Lung (tissue), 11 donors: ENCODE measurements at regions not wholly inside any gene's neighbourhood (a gene's known extent, or its start where the extent isn't known, plus 50 kb on each side); places are given as distances from the start of the nearest gene placed in this dataset.

ENCODE experiments used
- ATAC-seq: fragments of 200-7000 bp; cut with Tn5 transposase; one replicate; pipeline ENCODE4 v1.9.1; 2020; ENCODE audit warnings: moderate number of reproducible peaks; ENCODE audit not compliant: insufficient read depth, low FRiP score
- DNase-seq, 3 donors: peaks; one replicate each; pipeline ENCODE4 v3.0.0-alpha.2; 2013 to 2017
- H3K27ac ChIP-seq, 2 donors: one replicate each; pipeline ENCODE4 v1.5.1; 2013; ENCODE audit warnings: mild to moderate bottlenecking in 2 of 2, moderate library complexity in 2 of 2, control low read depth in 1 of 2, inconsistent platforms in 1 of 2, low read depth in 1 of 2, low read length in 1 of 2
- H3K27me3 ChIP-seq, 3 donors: one replicate each; pipeline ENCODE4 v1.5.1; 2013; ENCODE audit warnings: low read length in 2 of 3; ENCODE audit not compliant: control insufficient read depth in 3 of 3, insufficient read depth in 3 of 3
- H3K36me3 ChIP-seq, 4 donors: one replicate each; pipeline ENCODE4 v1.5.1; 2013; ENCODE audit warnings: low read length in 4 of 4, mild to moderate bottlenecking in 1 of 4, moderate library complexity in 1 of 4; ENCODE audit not compliant: control insufficient read depth in 4 of 4, insufficient read depth in 4 of 4
- H3K4me1 ChIP-seq, 5 donors: one replicate each; pipeline ENCODE4 v1.5.1; 2013; ENCODE audit warnings: low read length in 5 of 5, mild to moderate bottlenecking in 2 of 5, moderate library complexity in 1 of 5; ENCODE audit not compliant: control insufficient read depth in 5 of 5, insufficient read depth in 5 of 5
- H3K4me3 ChIP-seq: one replicate; pipeline ENCODE4 v1.5.1; 2013; ENCODE audit warnings: mild to moderate bottlenecking, control low read depth, moderate library complexity
- H3K9ac ChIP-seq, 2 donors: one replicate each; pipeline ENCODE4 v1.5.1; 2013; ENCODE audit warnings: low read length in 2 of 2, control low read depth in 1 of 2; ENCODE audit not compliant: insufficient read depth in 1 of 2
- H3K9me3 ChIP-seq, 4 donors: one replicate each; pipeline ENCODE4 v1.5.1; 2013; ENCODE audit warnings: low read length in 3 of 4, mild to moderate bottlenecking in 1 of 4, moderate library complexity in 1 of 4; ENCODE audit not compliant: control insufficient read depth in 4 of 4, insufficient read depth in 3 of 4
- CTCF ChIP-seq: IDR thresholded peaks from 2 replicates; pipeline ENCODE4 v1.5.1; 2012; ENCODE audit warnings: mild to moderate bottlenecking; ENCODE audit errors: control extremely low read depth, extremely low read depth
- WGBS, 2 donors: extraction: QIAGEN DNeasy Blood & Tissue Kit; methylation state at CpG; one replicate each; pipeline ENCODE4 v1.1.7; 2013; 5-methylcytosine and 5-hydroxymethylcytosine counted together
- donor health status: control.
- donor health status: control.
- donor health status: Bipolar disorder and iron deficiency.
- donor health status: healthy.
- donor health status: DM: yes; HTN: yes; CAD: no.

GRCh38 chr2:53231908-53232307 is 535.7 kb upstream of the CHAC2 start:
- H3K27me3 ChIP-seq, result no peaks in the 10 kb centered on the region
- DNase-seq (no peak), ATAC-seq (no peak)
- no peaks in the 10 kb centered on the region for H3K36me3 ChIP-seq
- 22 to 36% methylated on average over 3 of the region's 3 CpGs for WGBS, 2 donors
- no peaks in the 10 kb centered on the region for H3K9me3 ChIP-seq
- H3K9ac ChIP-seq, result no peak overlapping the region
- no peak for TF ChIP-seq CTCF
- no peak overlapping the region for H3K27ac ChIP-seq
- H3K4me3 ChIP-seq, result no peak overlapping the region
- H3K4me1 ChIP-seq, result no peaks in the 10 kb centered on the region

- DNase-seq (no peak), ATAC-seq (no peak)
- Histone ChIP-seq H3K4me1 (no peaks in the 10 kb centered on the region), H3K9me3 (no peaks in the 10 kb centered on the region), H3K27ac (no peak overlapping the region), H3K4me3 (no peak overlapping the region), H3K9ac (no peak overlapping the region), H3K27me3 (no peaks in the 10 kb centered on the region), H3K36me3 (no peaks in the 10 kb centered on the region)
- no peak for TF ChIP-seq CTCF
- 78 to 83% methylated on average over 2 of the region's 2 CpGs for WGBS, 2 donors
Measured at GRCh38 chr2:53230691-53231090, 536.9 kb upstream of the CHAC2 start.

- DNase-seq (no peak), ATAC-seq (no peak)
- WGBS, 2 donors, result 97 to 98% methylated on average over 3 of the region's 3 CpGs
- Histone ChIP-seq H3K27me3 (no peaks in the 10 kb centered on the region), H3K4me3 (no peak overlapping the region), H3K4me1 (no peaks in the 10 kb centered on the region), H3K36me3 (no peaks in the 10 kb centered on the region), H3K9me3 (no peaks in the 10 kb centered on the region), H3K9ac (no peak overlapping the region), H3K27ac (no peak overlapping the region)
- no peak for TF ChIP-seq CTCF
Measured at GRCh38 chr2:53227535-53227934, 540.1 kb upstream of the CHAC2 start.

GRCh38 chr2:53220969-53221368 is 546.6 kb upstream of the CHAC2 start:
- ATAC-seq (no peak), DNase-seq (no peak)
- H3K27me3 ChIP-seq, result no peaks in the 10 kb centered on the region
- no peaks in the 10 kb centered on the region for H3K4me1 ChIP-seq
- no peak overlapping the region for H3K4me3 ChIP-seq
- H3K27ac ChIP-seq, result no peak overlapping the region
- no peaks in the 10 kb centered on the region for H3K36me3 ChIP-seq
- H3K9ac ChIP-seq, result no peak overlapping the region
- no peaks in the 10 kb centered on the region for H3K9me3 ChIP-seq
- TF ChIP-seq CTCF, result no peak
- 61 to 85% methylated on average over 3 of the region's 3 CpGs for WGBS, 2 donors
